ENCODE measurements at regions not wholly inside any gene's neighbourhood (a gene's known extent, or its start where the extent isn't known, plus 50 kb on each side); places are given as distances from the start of the nearest gene placed in this dataset.

DNA sequence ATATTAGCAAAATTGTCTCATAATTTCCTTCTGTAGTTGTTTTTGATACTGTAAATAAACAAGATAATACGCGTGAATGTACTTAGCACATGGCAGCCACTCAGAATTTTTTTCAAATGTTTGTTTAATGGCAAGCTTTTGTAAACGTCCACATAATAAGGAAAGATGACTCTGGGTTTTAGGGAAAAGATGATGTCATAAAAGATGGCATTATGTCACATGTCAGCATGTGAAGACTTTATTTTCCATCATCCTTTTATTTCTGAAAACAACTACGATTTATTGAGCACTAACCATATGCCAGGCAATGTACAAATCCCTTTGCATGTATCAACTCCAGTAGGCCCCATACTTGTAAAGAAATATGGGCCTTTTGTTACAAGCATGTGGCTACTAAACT, 139.9 kb downstream of the C11orf91 start:
- Histone ChIP-seq H3K79me1 (ENCODE audit: low read depth, low read length) (no peaks in the 10 kb centered on the region), H3K4ac (ENCODE audit: low read length) (no peak overlapping the region), H2BK12ac (ENCODE audit: low read length) (no peak overlapping the region), H3K4me3 (ENCODE audit: low read length in 2 of 2) (no peak overlapping the region), H4K8ac (ENCODE audit: low read depth, low read length) (no peak overlapping the region), H2BK15ac (ENCODE audit: low read length) (no peak overlapping the region), H2AK5ac (ENCODE audit: low read depth, low read length) (no peak overlapping the region), H3K36me3 (replicated peaks in 1 of 2; ENCODE audit: control insufficient read depth in 2 of 2, insufficient read depth in 2 of 2, low read length in 2 of 2) (peaks cover 0 to 5% of the 10 kb centered on the region in 2 donors), H3K9me3 (replicated peaks in 1 of 2; ENCODE audit: control insufficient read depth in 2 of 2, insufficient read depth in 1 of 2, low read depth in 1 of 2, low read length in 2 of 2) (no peaks in the 10 kb centered on the region), H3K14ac (ENCODE audit: low read length) (no peak overlapping the region), H2BK120ac (ENCODE audit: low read depth, low read length) (no peak overlapping the region), H3K27ac (replicated peaks; ENCODE audit: low read length) (no peak overlapping the region), H3K23ac (ENCODE audit: low read depth, low read length, poor library complexity) (no peak overlapping the region), H2BK5ac (ENCODE audit: low read length) (no peak overlapping the region), H3K27me3 (ENCODE audit: control insufficient read depth in 3 of 3, insufficient read depth in 3 of 3, low read depth in 1 of 3, low read length in 3 of 3) (no peaks in the 10 kb centered on the region), H3K9ac (ENCODE audit: low read depth, low read length, poor library complexity) (no peak overlapping the region), H4K91ac (ENCODE audit: low read depth, low read length, poor library complexity) (no peak overlapping the region), H3K4me1 (ENCODE audit: control insufficient read depth in 2 of 2, insufficient read depth in 1 of 2, low read depth in 1 of 2, low read length in 2 of 2) (peaks cover 0 to 2% of the 10 kb centered on the region in 2 donors), H3K4me2 (ENCODE audit: insufficient read depth, low read length, poor library complexity, severe bottlenecking) (no peak overlapping the region), H2AFZ (ENCODE audit: low read length) (no peak overlapping the region), H3K18ac (ENCODE audit: low read length) (no peak overlapping the region)
- WGBS, 2 donors (ENCODE audit: extremely low coverage in 2 of 2, insufficient read length in 2 of 2, insufficient replicate concordance in 1 of 2), result no CpG with 5 or more reads among the region's 4 CpGs
- no peak for DNase-seq (ENCODE audit: low spot score)

DNA sequence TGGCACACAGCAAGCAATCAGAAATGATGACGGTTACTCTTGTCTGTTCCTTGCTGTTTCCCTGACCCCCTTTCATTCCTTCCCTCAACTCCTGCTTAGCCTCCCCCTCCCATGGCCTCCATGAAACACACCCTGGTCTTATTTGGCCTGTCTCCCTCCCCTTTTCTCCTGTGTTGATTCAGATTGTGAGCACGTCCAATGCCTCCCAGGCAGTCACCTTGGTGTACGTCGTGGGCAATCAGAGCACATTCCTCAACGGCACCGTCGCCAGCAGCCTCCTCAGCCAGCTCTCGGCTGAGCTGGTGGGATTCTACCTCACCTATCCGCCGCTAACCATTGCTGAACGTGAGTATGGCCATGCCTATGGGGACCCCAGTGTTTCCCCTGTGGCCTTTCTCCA, 141.1 kb downstream of the C11orf91 start:
- H3K9ac ChIP-seq (ENCODE audit: low read depth, low read length, poor library complexity), result no peak overlapping the region
- H3K27me3 ChIP-seq (ENCODE audit: control insufficient read depth in 3 of 3, insufficient read depth in 3 of 3, low read depth in 1 of 3, low read length in 3 of 3), result no peaks in the 10 kb centered on the region
- no peak overlapping the region for H2BK120ac ChIP-seq (ENCODE audit: low read depth, low read length)
- no peak for DNase-seq (ENCODE audit: low spot score)
- H3K79me1 ChIP-seq (ENCODE audit: low read depth, low read length), result no peaks in the 10 kb centered on the region
- WGBS, 2 donors (ENCODE audit: extremely low coverage in 2 of 2, insufficient read length in 2 of 2, insufficient replicate concordance in 1 of 2), result no CpG with 5 or more reads among the region's 11 CpGs
- H3K4me3 ChIP-seq (ENCODE audit: low read length in 2 of 2), result no peak overlapping the region
- H3K27ac ChIP-seq (replicated peaks; ENCODE audit: low read length), result no peak overlapping the region
- no peak overlapping the region for H4K91ac ChIP-seq (ENCODE audit: low read depth, low read length, poor library complexity)
- no peaks in the 10 kb centered on the region for H3K9me3 ChIP-seq (replicated peaks in 1 of 2; ENCODE audit: control insufficient read depth in 2 of 2, insufficient read depth in 1 of 2, low read depth in 1 of 2, low read length in 2 of 2)
- no peak overlapping the region for H2AFZ ChIP-seq (ENCODE audit: low read length)
- no peak overlapping the region for H3K4ac ChIP-seq (ENCODE audit: low read length)
- peak overlapping the region; percentile 31 for H3K18ac ChIP-seq (ENCODE audit: low read length)
- H3K4me2 ChIP-seq (ENCODE audit: insufficient read depth, low read length, poor library complexity, severe bottlenecking), result no peak overlapping the region
- no peak overlapping the region for H4K8ac ChIP-seq (ENCODE audit: low read depth, low read length)
- H2BK5ac ChIP-seq (ENCODE audit: low read length), result no peak overlapping the region
- H3K36me3 ChIP-seq (replicated peaks in 1 of 2; ENCODE audit: control insufficient read depth in 2 of 2, insufficient read depth in 2 of 2, low read length in 2 of 2), result peaks cover 0 to 5% of the 10 kb centered on the region in 2 donors
- H2AK5ac ChIP-seq (ENCODE audit: low read depth, low read length), result no peak overlapping the region
- peaks cover 0 to 2% of the 10 kb centered on the region in 2 donors for H3K4me1 ChIP-seq (ENCODE audit: control insufficient read depth in 2 of 2, insufficient read depth in 1 of 2, low read depth in 1 of 2, low read length in 2 of 2)
- H3K23ac ChIP-seq (ENCODE audit: low read depth, low read length, poor library complexity), result no peak overlapping the region
- no peak overlapping the region for H2BK15ac ChIP-seq (ENCODE audit: low read length)
- no peak overlapping the region for H2BK12ac ChIP-seq (ENCODE audit: low read length)
- H3K14ac ChIP-seq (ENCODE audit: low read length), result no peak overlapping the region

GRCh38 chr11:33558097-33558496, 142.5 kb downstream of the C11orf91 start:
- H3K4me3 ChIP-seq (ENCODE audit: low read length in 2 of 2), result no peak overlapping the region
- H2AK5ac ChIP-seq (ENCODE audit: low read depth, low read length), result no peak overlapping the region
- no peak overlapping the region for H2BK15ac ChIP-seq (ENCODE audit: low read length)
- H2AFZ ChIP-seq (ENCODE audit: low read length), result no peak overlapping the region
- no peak overlapping the region for H3K18ac ChIP-seq (ENCODE audit: low read length)
- WGBS, 2 donors (ENCODE audit: extremely low coverage in 2 of 2, insufficient read length in 2 of 2, insufficient replicate concordance in 1 of 2), result no CpG with 5 or more reads among the region's 7 CpGs
- no peaks in the 10 kb centered on the region for H3K27me3 ChIP-seq (ENCODE audit: control insufficient read depth in 3 of 3, insufficient read depth in 3 of 3, low read depth in 1 of 3, low read length in 3 of 3)
- no peak overlapping the region for H3K27ac ChIP-seq (replicated peaks; ENCODE audit: low read length)
- no peak overlapping the region for H2BK12ac ChIP-seq (ENCODE audit: low read length)
- H2BK120ac ChIP-seq (ENCODE audit: low read depth, low read length), result no peak overlapping the region
- H3K23ac ChIP-seq (ENCODE audit: low read depth, low read length, poor library complexity), result no peak overlapping the region
- H3K9me3 ChIP-seq (replicated peaks in 1 of 2; ENCODE audit: control insufficient read depth in 2 of 2, insufficient read depth in 1 of 2, low read depth in 1 of 2, low read length in 2 of 2), result no peaks in the 10 kb centered on the region
- DNase-seq (ENCODE audit: low spot score), result no peak
- no peak overlapping the region for H2BK5ac ChIP-seq (ENCODE audit: low read length)
- H3K36me3 ChIP-seq (replicated peaks in 1 of 2; ENCODE audit: control insufficient read depth in 2 of 2, insufficient read depth in 2 of 2, low read length in 2 of 2), result peaks cover 0 to 3% of the 10 kb centered on the region in 2 donors
- no peak overlapping the region for H3K14ac ChIP-seq (ENCODE audit: low read length)
- no peak overlapping the region for H4K91ac ChIP-seq (ENCODE audit: low read depth, low read length, poor library complexity)
- H3K4ac ChIP-seq (ENCODE audit: low read length), result no peak overlapping the region
- H4K8ac ChIP-seq (ENCODE audit: low read depth, low read length), result no peak overlapping the region
- peaks cover 0 to 2% of the 10 kb centered on the region in 2 donors for H3K4me1 ChIP-seq (ENCODE audit: control insufficient read depth in 2 of 2, insufficient read depth in 1 of 2, low read depth in 1 of 2, low read length in 2 of 2)
- H3K9ac ChIP-seq (ENCODE audit: low read depth, low read length, poor library complexity), result no peak overlapping the region
- no peak overlapping the region for H3K4me2 ChIP-seq (ENCODE audit: insufficient read depth, low read length, poor library complexity, severe bottlenecking)
- no peaks in the 10 kb centered on the region for H3K79me1 ChIP-seq (ENCODE audit: low read depth, low read length)

GRCh38 chr11:33557201-33557600, 143.4 kb downstream of the C11orf91 start:
- H3K27ac ChIP-seq (replicated peaks; ENCODE audit: low read length), result no peak overlapping the region
- no peak for DNase-seq (ENCODE audit: low spot score)
- no peaks in the 10 kb centered on the region for H3K9me3 ChIP-seq (replicated peaks in 1 of 2; ENCODE audit: control insufficient read depth in 2 of 2, insufficient read depth in 1 of 2, low read depth in 1 of 2, low read length in 2 of 2)
- H3K9ac ChIP-seq (ENCODE audit: low read depth, low read length, poor library complexity), result no peak overlapping the region
- no peak overlapping the region for H2AFZ ChIP-seq (ENCODE audit: low read length)
- no peak overlapping the region for H2BK15ac ChIP-seq (ENCODE audit: low read length)
- peaks cover 0 to 5% of the 10 kb centered on the region in 2 donors for H3K36me3 ChIP-seq (replicated peaks in 1 of 2; ENCODE audit: control insufficient read depth in 2 of 2, insufficient read depth in 2 of 2, low read length in 2 of 2)
- no peak overlapping the region for H2BK5ac ChIP-seq (ENCODE audit: low read length)
- H3K4me2 ChIP-seq (ENCODE audit: insufficient read depth, low read length, poor library complexity, severe bottlenecking), result no peak overlapping the region
- H2BK120ac ChIP-seq (ENCODE audit: low read depth, low read length), result no peak overlapping the region
- no peak overlapping the region for H4K8ac ChIP-seq (ENCODE audit: low read depth, low read length)
- no peaks in the 10 kb centered on the region for H3K79me1 ChIP-seq (ENCODE audit: low read depth, low read length)
- H3K18ac ChIP-seq (ENCODE audit: low read length), result no peak overlapping the region
- H2BK12ac ChIP-seq (ENCODE audit: low read length), result no peak overlapping the region
- H2AK5ac ChIP-seq (ENCODE audit: low read depth, low read length), result no peak overlapping the region
- no peak overlapping the region for H3K23ac ChIP-seq (ENCODE audit: low read depth, low read length, poor library complexity)
- no peak overlapping the region for H3K4me3 ChIP-seq (ENCODE audit: low read length in 2 of 2)
- H3K4ac ChIP-seq (ENCODE audit: low read length), result no peak overlapping the region
- no peak overlapping the region for H3K14ac ChIP-seq (ENCODE audit: low read length)
- H3K4me1 ChIP-seq (ENCODE audit: control insufficient read depth in 2 of 2, insufficient read depth in 1 of 2, low read depth in 1 of 2, low read length in 2 of 2), result peaks cover 0 to 2% of the 10 kb centered on the region in 2 donors
- WGBS, 2 donors (ENCODE audit: extremely low coverage in 2 of 2, insufficient read length in 2 of 2, insufficient replicate concordance in 1 of 2), result 100% methylated on average over 1 of the region's 1 CpG; no CpG with 5 or more reads in 1 of the 2 donors
- H3K27me3 ChIP-seq (ENCODE audit: control insufficient read depth in 3 of 3, insufficient read depth in 3 of 3, low read depth in 1 of 3, low read length in 3 of 3), result no peaks in the 10 kb centered on the region
- H4K91ac ChIP-seq (ENCODE audit: low read depth, low read length, poor library complexity), result no peak overlapping the region
